PFSK-1 (cell line): ENCODE measurements at regions not wholly inside any gene's neighbourhood (a gene's known extent, or its start where the extent isn't known, plus 50 kb on each side); places are given as distances from the start of the nearest gene placed in this dataset.

Experiments
- FOXP2 ChIP-seq: optimal IDR thresholded peaks from 2 replicates; pipeline ENCODE3; 2011; ENCODE audit warnings: borderline replicate concordance, control low read depth, inconsistent platforms; ENCODE audit not compliant: insufficient read depth; ENCODE audit errors: extremely low read length, extremely low read depth
- POLR2AphosphoS5 ChIP-seq: IDR thresholded peaks from 2 replicates; pipeline ENCODE4 v1.6.1; 2012; ENCODE audit warnings: low read depth, mild to moderate bottlenecking, control low read depth, low read length, moderate library complexity
- SIN3A ChIP-seq: IDR thresholded peaks from 2 replicates; pipeline ENCODE4 v1.6.1; 2012; ENCODE audit warnings: mild to moderate bottlenecking, low read length, moderate library complexity, borderline replicate concordance; ENCODE audit not compliant: insufficient read depth
- TAF1 ChIP-seq: IDR thresholded peaks from 2 replicates; pipeline ENCODE4 v1.6.1; 2012; ENCODE audit warnings: low read length, control low read depth, borderline replicate concordance; ENCODE audit not compliant: insufficient read depth
- TF ChIP-seq, protein P1 (sequence below), 2 experiments: IDR thresholded peaks; 2 replicates each; pipeline versions ENCODE4 v1.6.1 to v1.8.0; 2011 to 2012; ENCODE audit warnings: low read depth in 2 of 2, low read length in 2 of 2, control low read depth in 1 of 2, inconsistent platforms in 1 of 2, mild to moderate bottlenecking in 1 of 2, moderate library complexity in 1 of 2; ENCODE audit not compliant: insufficient read depth in 1 of 2

DNA sequence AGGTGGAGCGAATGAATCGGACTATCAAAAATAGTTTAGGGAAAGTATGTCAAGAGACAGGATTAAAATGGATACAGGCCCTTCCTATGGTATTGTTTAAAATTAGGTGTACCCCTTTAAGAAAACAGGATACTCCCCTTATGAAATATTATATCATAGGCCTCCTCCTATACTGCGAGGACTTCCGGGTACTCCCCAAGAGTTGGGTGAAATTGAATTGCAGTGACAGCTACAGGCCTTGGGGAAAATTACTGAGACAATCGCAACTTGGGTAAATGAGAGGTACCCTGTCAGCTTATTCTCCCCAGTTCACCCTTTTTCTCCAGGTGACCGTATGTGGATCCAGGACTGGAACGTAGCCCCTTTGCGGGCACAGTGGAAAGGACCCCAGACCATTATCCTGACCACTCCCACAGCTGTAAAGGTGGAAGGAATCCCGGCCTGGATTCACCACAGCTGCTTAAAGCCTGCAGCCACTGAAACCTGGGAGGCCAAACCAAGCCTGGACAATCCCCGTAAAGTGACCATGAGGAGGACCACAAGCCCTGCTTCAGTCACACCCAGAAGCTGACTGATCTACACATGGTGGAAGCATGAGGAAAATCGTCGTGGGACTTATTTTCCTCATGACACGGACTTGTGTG lies 1138.1 kb downstream of the ARAP2 start:
- no peak for TF ChIP-seq SIN3A
- TF ChIP-seq POLR2AphosphoS5: no peak
- no peak for TF ChIP-seq TAF1
- TF ChIP-seq, protein P1, sequence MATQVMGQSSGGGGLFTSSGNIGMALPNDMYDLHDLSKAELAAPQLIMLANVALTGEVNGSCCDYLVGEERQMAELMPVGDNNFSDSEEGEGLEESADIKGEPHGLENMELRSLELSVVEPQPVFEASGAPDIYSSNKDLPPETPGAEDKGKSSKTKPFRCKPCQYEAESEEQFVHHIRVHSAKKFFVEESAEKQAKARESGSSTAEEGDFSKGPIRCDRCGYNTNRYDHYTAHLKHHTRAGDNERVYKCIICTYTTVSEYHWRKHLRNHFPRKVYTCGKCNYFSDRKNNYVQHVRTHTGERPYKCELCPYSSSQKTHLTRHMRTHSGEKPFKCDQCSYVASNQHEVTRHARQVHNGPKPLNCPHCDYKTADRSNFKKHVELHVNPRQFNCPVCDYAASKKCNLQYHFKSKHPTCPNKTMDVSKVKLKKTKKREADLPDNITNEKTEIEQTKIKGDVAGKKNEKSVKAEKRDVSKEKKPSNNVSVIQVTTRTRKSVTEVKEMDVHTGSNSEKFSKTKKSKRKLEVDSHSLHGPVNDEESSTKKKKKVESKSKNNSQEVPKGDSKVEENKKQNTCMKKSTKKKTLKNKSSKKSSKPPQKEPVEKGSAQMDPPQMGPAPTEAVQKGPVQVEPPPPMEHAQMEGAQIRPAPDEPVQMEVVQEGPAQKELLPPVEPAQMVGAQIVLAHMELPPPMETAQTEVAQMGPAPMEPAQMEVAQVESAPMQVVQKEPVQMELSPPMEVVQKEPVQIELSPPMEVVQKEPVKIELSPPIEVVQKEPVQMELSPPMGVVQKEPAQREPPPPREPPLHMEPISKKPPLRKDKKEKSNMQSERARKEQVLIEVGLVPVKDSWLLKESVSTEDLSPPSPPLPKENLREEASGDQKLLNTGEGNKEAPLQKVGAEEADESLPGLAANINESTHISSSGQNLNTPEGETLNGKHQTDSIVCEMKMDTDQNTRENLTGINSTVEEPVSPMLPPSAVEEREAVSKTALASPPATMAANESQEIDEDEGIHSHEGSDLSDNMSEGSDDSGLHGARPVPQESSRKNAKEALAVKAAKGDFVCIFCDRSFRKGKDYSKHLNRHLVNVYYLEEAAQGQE (IDR thresholded peaks at IDR 0.05; ENCODE audit: insufficient read depth in 1 of 2, low read depth in 2 of 2, low read length in 2 of 2): no peak
- TF ChIP-seq FOXP2: no peak

DNA sequence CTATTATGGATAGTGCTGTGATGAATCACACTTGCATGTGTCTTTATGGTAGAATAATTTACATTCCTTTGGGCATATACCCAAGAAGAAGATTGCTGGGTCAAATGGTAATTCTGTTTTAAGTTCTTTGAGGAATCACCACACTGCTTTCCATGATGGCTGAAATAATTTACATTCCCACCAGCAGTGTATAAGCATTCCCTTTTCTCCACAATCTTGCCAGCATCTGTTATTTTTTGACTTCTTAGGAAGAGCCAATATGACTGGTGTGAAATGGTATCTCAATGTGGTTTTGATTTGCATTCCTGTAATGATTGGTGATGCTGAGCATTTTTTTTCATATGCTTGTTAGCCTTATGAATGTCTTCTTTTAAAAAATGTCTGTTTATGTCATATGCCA lies 1120.2 kb downstream of the ARAP2 start:
- TF ChIP-seq SIN3A: no peak

DNA sequence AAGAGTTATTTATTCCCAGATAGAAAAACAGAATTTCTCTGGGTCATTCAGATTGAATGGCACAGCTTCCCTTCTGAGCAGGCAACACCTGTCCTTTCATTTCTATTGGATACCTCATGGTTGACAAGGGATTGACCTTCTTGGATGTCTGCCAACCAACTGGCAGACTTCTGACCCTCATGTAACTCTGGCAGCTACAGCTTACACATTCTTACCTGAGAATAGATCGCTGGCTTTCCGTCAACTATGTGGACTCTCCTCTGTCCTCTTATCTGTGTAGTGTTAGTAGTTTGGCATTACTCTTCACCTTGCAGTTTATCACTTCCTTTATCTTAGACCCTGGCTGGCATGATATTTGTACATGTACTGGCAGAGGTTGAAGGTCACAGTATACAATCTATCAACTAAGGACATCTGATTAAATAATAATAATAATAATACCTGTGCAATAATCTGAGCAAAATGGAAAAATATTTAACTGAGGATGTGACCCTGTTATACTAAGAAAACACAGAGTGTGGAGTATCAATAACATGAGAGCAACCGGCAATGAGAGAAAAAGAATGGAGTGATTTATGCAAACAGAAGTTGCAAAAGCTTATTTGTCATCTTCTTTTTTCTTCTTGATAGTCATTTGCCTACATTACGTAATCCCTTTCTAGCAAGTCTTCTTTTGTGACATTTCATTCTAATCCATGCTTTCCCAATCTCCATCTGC lies 1118.2 kb downstream of the ARAP2 start:
- TF ChIP-seq, protein P1 (IDR thresholded peaks at IDR 0.05; ENCODE audit: insufficient read depth in 1 of 2, low read depth in 2 of 2, low read length in 2 of 2): no peak
- no peak for TF ChIP-seq POLR2AphosphoS5

DNA sequence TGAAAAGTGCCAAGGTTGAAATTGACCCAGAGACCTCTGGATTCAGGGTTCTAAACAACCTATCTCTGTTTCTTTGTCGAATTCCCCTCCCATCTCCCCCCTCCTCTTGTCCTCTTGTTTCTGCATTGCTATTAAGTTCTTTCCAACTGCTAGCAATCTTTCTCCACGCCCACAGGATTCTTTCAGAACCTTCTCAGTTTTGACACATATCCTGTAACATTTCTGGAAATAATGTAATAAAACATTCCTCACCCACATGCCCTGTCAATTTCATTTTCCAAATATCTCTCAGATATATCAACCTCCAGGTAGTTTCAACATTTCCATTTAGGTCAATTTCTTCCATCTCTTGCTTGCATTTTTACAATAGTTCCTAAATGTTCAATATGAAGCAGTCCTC lies 1105.9 kb downstream of the ARAP2 start:
- TF ChIP-seq TAF1 (no peak), POLR2AphosphoS5 (no peak), FOXP2 (no peak), SIN3A (no peak)
- TF ChIP-seq, protein P1 (IDR thresholded peaks at IDR 0.05; ENCODE audit: insufficient read depth in 1 of 2, low read depth in 2 of 2, low read length in 2 of 2): no peak

DNA sequence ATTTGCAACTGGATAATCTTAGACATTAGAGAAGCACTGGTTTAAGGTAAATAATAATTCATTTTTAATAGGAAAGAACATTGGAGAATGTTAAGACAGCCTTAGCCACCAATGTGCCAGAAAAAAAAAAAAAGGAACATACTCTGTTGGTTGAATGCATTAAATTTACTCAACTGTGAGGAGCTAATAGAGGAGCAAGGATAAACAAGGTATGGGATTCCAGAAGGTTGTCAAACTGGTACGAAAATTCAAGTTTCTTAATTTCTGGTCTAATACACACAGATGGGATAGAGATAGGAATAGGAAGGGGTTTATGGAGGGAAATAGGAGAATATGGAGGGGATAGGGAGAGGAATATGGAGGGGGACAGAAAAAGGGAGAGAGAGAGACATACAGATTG lies 1096.6 kb downstream of the ARAP2 start:
- no peak for TF ChIP-seq TAF1
- no peak for TF ChIP-seq FOXP2
- TF ChIP-seq, protein P1 (IDR thresholded peaks at IDR 0.05; ENCODE audit: insufficient read depth in 1 of 2, low read depth in 2 of 2, low read length in 2 of 2): no peak
- TF ChIP-seq SIN3A: no peak
- TF ChIP-seq POLR2AphosphoS5: no peak
